Left renal pelvis (tissue), 4 donors: ENCODE measurements at regions not wholly inside any gene's neighbourhood (a gene's known extent, or its start where the extent isn't known, plus 50 kb on each side); places are given as distances from the start of the nearest gene placed in this dataset.

ENCODE experiments used
- DNase-seq, 4 donors: peaks; one replicate each; pipeline ENCODE4 v3.0.0-alpha.2; 2013; ENCODE audit warnings: low read depth in 4 of 4, low spot score in 3 of 4

DNA sequence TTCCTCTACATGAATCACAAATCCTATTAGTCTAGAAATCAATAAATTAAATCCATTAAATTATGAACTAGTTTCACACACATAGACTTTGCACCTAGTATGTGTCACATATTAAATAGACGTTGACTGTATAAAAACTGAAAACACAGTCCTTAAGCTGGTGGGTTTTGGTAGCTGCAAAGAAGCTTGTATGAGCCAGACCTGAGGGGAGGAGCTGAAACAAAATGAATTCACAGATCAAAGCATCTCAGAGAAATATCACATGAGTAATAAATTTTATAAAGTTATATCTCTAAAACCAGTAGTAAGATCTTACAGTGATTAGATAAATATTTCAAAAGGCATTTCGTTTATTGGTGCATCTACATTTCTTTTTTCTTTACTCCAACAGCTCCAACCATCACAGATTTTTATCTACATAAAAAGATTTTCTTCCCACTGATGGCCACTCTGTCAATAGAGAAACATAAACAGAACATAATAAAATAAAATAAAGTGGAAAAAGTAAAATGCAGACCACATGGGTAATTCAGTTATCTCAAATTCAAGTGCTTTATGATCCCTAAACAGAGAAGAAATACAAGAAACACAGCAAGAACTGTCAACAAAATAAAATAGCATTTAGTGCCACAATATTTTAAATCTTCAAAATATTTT, 420.0 kb upstream of the CYRIA start:
- no peak for DNase-seq

GRCh38 chr2:17084877-17085276, 419.2 kb upstream of the CYRIA start:
- DNase-seq: no peak

GRCh38 chr2:17083902-17084301, 418.3 kb upstream of the CYRIA start:
- DNase-seq: no peak

DNA sequence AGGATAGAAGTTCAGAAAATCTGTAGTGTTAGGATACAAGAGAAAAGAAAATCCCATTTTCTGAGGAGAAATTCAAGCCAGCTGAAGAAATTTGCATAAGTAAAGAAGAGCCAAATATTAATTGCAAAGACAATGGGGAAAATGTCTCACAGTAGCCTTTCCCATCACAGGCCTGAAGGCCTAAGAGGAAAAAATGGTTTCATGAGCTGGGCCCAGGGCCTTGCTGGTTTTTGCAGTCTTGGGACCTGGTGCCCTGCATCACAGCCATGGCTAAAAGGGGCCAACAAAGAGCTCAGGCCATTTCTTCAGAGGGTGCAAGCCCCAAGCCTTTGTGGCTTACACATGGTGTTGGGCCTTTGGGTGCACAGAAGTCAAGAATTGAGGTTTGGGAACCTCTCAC, 413.6 kb upstream of the CYRIA start:
- no peak for DNase-seq

DNA sequence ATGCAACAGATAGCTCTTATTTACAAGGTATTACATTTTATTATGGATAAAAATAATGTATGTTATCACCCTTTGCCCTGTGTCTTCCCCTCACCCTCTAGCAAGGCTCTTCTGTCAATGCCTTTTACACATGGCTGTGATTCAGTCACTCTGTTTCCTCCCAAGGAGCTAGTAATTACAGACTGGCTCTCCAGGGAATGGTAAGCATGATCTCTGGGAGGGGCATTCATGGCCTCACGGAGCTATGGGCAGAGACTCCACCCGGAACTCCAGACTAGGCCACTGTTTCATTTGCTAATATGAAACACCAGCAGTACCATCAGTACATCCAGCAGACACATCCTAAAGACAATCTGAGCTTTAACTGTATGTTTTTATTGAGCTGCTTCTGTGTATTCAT, 410.9 kb upstream of the CYRIA start:
- no peak for DNase-seq

- DNase-seq: no peak
Measured at GRCh38 chr2:17070711-17071110, 405.1 kb upstream of the CYRIA start.

- no peak for DNase-seq
Measured at GRCh38 chr2:17069564-17069963, 403.9 kb upstream of the CYRIA start.

GRCh38 chr2:17068021-17068420, 402.4 kb upstream of the CYRIA start:
- DNase-seq: no peak

DNA sequence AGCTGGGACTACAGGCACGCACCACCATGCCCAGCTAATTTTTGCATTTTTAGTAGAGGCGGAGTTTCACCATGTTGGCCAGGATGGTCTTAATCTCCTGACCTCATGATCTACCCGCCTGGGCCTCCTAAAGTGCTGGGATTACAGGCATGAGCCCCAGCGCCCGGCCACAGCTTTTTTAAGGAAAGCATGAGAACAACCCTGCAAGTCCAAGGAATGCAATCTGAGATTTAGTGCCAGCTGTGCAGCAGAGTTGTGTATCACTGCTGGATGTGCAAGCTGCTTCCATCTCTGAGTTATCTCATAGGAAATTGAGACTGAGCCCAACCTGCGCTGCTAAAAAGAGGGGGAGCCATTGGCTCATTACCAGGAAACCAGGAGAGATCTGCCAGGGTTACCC, 399.9 kb upstream of the CYRIA start:
- no peak for DNase-seq

- DNase-seq: no peak
Measured at GRCh38 chr2:17061028-17061427, 395.4 kb upstream of the CYRIA start.

DNA sequence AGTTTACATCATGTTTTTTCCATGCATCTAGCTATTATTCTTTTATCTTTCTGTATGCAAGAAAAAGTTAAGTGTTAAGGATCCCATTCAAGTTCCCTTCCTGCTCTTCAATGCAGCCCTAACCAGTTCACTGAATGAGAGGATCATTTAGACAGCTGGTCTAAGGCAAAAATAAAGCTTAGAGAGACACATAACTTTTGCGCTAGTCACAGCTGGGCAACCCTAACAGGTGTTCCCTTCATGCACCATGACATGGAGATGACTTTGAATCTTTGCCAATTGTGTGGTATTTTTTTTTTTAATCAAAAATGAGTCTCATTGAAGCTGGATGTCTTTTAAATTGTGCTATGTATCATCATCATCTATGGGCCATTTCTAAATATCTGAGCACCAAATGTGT, 393.8 kb upstream of the CYRIA start:
- DNase-seq: no peak

GRCh38 chr2:17058772-17059402, 393.3 kb upstream of the CYRIA start:
- no peak for DNase-seq

DNA sequence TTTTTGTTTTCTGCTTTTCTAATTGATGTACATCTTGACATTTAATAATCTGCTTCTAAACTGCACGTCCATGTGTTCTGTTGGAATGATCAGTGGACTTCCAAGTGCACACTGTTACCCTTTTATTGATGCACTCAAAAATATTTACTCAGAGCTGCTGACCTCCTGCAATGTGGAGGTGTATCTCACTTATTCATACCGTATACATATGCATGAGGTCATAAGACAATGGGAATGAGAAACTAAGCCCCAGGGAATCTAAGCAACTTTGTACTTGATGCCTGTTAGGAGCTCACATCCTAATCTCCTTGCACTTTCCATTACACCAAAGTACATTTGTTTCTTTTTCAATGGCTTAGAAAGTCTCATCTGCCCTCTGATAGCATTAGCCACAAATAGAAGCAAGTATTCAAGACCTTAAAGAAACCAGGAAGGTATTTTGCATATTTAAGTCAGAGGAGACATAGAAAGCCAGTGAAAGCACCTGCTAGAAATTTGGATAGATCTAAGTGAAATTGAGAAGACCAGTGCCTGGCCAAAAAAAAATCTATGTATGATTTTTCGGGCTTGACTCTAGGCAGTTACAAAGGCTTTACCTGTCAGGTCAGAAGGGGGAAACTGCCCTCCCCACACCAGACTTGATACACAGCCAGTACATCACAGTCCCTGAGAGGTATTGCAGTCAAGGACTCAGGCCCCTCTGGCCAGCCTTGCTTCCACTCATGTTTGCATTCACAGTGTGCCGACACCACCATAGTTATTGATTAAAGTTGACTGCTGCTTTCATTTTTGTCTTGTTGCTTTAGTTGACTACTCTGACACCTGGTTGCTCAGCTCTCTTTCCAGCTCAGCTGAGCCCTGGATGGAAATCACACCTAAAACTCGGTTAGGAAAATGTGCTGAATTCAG, 391.7 kb upstream of the CYRIA start:
- DNase-seq: no peak

DNA sequence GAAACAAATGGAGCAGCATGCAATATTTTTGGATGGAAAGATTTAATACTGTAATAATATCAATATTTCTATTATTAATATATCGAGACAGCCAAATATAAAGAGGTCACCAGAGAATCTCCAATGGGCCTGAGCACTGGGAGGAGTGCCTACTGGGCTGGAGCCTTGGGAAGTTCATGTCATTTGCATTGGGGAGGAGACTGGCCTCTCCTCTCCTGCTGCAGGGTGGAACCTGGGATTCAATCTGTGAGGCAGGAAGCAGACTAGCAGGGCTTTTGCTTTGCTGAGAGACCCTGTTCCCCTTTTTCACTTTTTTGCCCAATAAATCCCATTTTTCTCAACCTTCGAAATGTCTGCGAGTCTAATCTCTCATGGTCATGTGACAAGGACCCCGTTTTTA, 390.6 kb upstream of the CYRIA start:
- DNase-seq: no peak

- no peak for DNase-seq
Measured at GRCh38 chr2:17052001-17052400, 386.4 kb upstream of the CYRIA start.

- DNase-seq: no peak
Measured at GRCh38 chr2:17051538-17051937, 385.9 kb upstream of the CYRIA start.

DNA sequence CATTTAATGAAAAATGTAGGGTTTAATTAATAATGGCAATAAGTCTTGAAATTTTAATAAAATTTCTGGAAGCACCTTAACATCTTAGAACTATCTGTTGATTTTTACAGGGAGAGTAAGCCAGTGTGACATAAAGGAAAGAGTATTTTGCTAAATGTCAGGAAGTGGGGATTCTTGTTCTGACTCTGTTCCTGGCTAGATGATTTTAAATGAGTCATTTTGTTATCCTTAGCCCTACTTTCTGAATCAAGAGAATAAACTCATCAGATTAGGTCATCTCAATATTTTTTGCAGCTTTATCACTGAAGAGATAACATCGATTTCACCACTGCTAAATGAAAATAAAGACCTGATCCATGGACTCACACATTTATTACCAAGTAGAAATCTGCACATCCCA, 377.5 kb upstream of the CYRIA start:
- no peak for DNase-seq

GRCh38 chr2:17036361-17036760, 370.7 kb upstream of the CYRIA start:
- DNase-seq: no peak

DNA sequence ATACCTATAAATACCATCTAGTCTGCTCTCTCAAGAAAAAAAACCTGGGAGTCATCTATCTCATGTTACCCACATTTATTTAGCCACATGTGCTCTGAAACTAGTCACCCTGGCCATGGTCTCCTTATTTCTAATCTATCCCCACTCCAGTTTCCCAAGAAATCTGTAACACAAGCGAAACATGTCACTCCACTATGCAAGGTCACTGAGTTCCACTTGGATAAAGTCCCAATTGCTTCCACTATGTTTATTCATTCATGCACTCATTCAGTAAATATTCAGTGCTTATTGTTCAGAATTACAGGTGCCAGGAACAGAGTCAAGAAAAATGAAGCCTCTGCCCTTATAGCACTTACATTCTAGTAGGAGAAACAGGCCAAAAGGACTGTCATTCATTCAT, 369.4 kb upstream of the CYRIA start:
- DNase-seq: no peak

GRCh38 chr2:17030047-17030446, 364.4 kb upstream of the CYRIA start:
- no peak for DNase-seq

DNA sequence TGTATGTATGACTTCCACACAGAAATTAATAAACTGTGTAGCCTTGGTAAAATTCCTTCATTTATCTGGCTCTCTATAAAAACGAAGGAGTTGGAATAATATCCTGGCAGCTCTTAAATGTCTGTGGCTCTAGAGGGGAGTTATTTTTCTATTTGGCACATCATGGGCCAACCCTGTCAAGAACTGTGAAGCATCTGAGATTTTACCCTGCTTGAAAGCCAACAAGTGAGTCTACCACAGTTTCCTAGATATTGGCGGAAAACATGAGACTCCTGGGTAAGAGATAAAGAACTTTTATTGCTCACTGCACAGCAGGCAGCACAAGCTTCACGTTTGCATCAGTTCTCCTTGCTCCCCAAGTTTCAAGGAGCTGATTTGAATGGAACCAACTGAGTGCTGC, 346.7 kb upstream of the CYRIA start:
- DNase-seq: no peak

GRCh38 chr2:17010104-17010503, 344.5 kb upstream of the CYRIA start:
- no peak for DNase-seq
